HG02943 (cell line): ENCODE measurements at regions not wholly inside any gene's neighbourhood (a gene's known extent, or its start where the extent isn't known, plus 50 kb on each side); places are given as distances from the start of the nearest gene placed in this dataset.
"Not testable (repeated sequence)": the region's sequence is repeated elsewhere in the genome, so short reads cannot be mapped to it uniquely, and the experiment has no call there.

Experiments
- ATAC-seq: cut with Tn5 transposase; IDR thresholded peaks from one replicate; pipeline ENCODE4 v1.9.1; 2021; ENCODE audit warnings: mild to moderate bottlenecking, low read depth, moderate library complexity; ENCODE audit not compliant: unreplicated experiment

DNA sequence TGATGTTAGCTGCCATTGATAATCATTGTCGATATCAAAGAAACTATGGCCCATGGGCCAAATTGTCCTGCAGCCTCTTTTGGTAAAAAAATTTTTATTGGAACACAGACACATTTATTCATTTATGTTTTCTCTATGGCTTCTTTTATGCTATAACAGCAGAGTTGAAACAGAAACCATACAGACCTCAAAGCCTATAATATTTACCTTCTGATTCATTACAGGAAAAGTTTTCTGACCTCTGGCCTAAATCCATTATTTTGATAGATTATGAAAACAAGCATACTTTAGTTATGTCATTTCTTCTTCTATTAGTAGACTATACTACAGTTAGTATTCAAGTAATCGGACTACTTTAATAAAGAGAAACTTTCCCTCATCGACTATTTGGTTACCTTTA, 349.7 kb upstream of the GALNT5 start:
- ATAC-seq, result no peak

DNA sequence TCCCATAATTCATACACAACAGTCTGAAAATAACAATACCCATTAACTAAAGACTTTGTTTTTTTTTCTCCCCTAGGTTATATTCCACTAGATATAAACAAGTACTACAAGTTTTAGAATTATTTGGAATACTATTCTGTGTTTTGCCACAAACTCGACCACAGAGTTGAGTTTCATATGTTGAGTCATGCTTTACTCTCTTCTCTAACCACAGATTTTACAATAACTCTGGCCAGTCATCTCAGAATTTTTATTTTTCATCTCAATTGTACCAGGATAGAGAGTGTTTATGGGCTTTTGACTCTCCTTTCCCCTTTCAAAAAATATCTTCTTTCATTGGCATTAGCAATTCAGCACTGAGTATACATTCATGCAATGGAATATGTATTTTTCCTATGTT, 348.7 kb upstream of the GALNT5 start:
- ATAC-seq, result peak; percentile 62

DNA sequence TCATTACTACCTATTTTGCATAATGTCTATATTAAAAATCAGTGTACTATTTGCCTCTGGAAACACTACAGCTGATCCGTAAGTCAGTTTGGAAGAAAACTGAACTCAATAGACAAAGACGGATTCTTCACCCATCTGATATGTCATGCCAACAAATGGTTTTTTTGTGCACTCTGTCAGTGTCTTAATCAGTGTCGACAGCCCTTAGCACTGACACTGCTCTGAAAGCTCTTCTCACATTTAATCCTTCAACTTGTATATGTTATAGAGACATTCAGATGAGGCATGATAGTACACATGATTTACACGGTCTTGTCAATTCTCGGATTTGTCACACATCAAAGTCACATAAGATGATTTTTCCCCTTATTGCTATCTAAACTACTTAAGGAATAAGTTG, 347.5 kb upstream of the GALNT5 start:
- no peak for ATAC-seq

DNA sequence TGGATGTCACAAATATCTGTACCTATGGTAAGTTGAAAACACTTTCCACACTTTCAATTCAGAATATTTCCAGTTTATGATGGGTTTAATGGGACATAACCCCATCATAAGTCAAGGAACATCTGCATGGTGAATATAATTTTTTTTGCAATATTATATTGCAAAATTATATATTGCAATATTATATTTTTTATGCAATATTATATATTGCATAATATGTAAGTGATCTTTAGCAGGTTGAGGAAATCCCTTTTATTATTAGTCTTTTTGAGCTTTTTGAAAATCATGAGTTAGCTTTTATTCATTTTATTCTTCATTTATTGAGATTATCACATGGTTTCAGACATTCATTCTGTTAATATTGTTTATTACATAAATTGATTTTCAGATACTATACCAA, 342.2 kb upstream of the GALNT5 start:
- no peak for ATAC-seq

DNA sequence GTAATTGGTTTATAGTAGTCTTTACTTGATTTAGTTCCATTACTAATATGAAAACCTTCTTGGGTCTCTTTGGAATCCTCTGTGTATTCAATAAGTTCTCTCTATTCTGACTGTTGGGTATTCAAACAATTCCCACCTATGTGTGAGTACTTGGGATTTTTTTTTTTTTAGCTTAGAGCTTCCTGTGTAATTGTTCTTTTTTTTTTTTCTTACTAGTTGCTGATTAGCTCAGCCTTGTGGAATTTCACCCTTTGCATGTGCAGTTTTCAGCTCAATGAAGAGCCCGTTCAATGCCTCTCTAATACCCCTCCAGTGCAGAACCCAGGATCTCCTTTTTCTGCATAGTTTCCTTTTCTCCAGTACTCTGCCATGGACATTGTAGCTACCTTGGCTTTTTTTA, 339.1 kb upstream of the GALNT5 start:
- ATAC-seq, result no peak

DNA sequence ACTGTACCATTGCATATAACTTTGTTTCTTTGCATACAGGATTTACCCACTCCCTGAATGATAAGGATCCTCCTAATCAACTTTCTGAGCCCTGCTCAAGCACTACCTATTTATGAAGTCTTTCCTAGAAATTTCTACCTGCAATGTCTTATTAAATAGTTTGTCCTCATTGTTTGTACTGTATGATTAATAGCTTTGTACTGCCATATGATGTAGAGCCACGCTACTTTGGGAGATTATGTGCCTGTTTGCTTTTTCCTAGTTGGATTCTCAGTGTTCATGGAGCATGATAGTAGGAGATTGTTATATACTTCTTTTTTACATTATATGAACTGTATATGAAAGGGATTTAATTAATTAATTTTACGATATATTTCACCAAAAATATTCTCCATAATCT, 327.1 kb upstream of the GALNT5 start:
- ATAC-seq, result no peak

DNA sequence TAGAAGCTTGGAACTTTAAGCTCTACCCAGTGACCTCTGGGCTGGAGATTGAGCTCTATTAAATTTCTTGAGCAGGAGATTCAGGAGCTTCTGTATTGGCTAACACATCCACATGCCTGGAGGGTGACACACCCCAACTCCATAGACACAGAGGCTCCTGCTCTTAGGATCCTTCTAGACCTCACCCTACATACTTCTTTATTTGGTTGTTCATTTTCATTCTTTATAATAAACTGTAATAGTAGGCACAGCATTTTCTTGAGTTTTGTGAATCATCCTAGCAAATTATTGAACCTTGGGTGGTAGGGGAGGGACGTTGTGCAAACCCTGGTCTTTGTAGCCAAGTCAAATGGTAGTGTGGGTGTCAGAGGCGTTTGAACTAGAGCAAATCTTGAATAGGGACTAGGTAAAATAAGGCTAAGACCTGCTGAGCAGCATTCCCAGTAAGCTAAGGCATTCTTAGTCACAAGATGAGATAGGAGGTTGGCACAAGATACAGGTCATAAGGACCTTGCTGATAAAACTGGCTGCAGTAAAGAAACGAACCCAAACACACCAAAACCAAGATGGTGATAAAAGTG, 323.8 kb upstream of the GALNT5 start:
- no peak for ATAC-seq

DNA sequence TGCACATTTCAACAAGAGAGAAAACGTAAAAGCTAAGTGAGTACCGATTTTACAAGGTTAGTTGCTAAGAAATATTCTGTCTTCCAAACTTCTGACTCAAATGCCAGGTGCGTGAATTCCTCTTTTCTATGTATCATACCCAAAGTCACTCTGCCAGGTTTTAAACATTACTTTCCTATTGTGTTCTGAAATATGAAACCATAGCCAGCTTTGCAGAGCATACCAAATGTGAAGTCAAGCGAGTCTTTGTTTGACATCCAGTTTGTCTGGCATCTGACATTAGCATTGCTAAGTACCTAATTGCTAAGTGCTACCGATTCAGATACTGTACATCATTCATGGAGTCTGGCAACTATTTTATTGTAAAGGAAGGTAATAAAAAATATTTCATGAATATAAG, 321.9 kb upstream of the GALNT5 start:
- no peak for ATAC-seq

DNA sequence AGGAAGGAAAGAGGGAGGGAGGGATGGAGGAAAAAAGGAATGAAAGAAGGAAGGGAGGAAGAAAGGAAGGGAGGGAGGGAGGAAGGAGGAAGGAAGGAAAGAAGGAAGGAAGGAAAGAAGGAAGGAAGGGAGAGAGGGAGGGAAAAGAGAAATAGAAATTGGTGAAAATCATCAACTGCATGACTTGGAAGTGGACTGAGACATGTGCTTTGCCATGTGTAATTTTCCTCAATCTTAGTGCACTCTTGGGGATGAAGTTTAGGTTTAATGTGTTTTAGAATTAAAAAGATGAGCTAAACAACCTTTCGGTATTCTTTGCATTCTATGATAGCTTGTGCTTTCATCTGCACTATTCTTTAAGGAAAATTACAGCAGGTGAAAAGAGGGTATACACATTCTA, 320.1 kb upstream of the GALNT5 start:
- no peak for ATAC-seq

DNA sequence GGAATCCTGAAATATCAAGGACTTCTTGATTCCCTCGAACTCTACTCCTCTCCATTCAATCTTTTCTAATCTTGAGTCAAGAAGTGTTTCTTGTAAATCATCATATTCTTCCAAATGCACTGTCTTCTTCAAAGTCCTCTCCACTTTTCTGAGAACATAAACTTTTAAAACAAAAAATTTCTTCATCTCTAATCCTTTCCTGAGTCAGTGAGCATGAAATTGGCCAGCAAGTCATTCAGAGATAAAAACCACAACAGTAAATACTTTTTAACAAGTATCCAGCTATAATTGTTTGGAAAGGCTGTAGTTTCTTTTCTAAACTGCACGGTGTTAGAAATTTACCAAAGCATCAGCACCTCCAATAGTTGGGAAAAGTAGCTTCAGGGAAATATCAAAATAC, 312.6 kb upstream of the GALNT5 start:
- ATAC-seq, result no peak

DNA sequence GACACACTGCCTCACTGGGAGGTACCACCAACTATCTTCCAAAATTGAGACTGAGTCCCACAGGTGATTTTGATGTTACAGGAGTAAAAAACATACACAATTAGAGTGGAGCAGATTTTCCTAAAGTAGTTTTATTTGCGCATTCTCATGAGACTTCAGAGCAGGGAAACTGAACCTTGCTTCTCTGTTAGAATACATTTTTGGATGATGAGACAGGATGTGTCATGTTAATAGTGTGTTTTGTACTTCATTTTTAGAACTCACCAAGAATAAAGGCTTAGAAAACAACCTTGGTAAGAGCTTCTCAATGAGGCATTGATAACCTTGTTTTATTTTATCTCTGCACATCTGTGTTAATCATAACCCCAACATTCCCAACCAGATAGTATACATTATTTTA, 310.2 kb upstream of the GALNT5 start:
- ATAC-seq, result no peak

DNA sequence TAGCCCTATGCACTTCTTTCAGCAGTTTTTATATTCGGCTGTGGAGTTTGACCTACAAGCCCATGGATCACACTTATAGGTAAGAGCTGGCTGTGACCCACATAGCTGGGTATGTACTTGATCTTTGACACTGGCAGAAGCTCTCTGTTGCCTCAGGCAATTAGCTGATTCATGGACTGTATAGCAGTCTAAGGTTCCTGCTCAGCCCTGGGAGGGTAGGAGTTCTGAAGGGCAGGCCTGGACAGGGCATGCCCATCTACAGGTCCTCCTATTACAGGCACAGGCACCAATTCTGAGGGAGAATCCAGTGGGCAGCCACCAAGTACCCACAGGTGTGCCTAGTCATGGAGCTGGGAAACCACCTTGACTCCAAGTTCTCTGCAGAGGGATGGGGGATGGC, 301.8 kb upstream of the GALNT5 start:
- no peak for ATAC-seq

DNA sequence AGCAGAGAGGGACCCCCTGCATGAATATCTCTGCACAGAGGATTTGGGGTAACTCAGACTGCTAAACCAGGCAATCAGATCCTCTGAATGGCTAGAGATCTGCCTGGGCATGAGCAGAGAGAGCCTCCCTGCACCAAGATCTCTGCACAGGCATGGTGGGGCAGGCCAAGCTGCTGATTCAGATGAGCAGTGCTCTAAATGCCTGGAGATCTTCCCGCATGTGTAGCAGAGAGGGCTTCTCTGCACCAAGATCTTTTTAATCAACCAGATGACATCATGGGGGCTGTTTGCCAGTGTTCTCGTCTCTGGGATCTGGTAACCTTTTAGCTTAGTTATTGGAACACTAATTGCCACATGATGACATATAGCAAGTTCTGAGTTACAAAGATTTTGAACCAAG, 301.3 kb upstream of the GALNT5 start:
- no peak for ATAC-seq

DNA sequence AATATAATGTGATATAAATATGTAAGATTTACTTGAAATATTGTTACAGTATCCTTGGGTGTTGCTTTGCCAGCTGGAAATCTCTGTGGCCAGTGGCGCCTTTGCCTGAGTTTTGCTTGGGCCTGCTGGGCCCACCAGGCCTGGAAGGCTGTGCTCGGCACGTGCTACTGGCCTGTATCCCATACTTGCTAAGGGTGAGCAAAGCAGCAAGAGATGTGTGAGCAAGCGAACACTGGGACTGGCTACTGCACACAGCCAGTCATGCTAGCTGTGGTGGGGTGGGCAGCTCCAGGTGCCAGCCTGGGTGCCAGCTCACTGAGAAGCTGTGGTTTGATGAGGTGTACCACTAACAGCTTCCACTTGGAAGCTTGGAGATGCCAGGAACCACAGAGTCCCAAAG, 299.1 kb upstream of the GALNT5 start:
- no peak for ATAC-seq

DNA sequence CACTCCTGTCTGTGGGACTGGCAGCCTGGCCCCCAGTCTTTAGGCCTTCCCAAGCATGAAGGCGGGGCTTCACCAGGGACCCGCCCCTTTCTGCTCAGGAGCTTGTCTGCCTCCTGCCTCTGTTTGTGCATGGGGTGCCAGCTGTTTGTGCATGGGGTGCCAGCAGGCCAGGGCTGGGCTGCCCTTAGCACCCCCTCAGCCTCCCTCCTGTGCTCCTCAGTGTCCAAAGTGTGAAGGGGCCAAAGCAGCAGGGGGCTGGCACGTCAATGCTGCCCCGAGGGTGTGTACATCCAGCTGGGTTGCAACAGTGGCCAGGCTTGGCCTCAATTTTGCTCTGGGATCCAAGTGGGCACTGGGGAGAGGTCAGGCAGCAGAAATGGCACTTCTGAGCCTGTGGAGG, 298.0 kb upstream of the GALNT5 start:
- no peak for ATAC-seq

DNA sequence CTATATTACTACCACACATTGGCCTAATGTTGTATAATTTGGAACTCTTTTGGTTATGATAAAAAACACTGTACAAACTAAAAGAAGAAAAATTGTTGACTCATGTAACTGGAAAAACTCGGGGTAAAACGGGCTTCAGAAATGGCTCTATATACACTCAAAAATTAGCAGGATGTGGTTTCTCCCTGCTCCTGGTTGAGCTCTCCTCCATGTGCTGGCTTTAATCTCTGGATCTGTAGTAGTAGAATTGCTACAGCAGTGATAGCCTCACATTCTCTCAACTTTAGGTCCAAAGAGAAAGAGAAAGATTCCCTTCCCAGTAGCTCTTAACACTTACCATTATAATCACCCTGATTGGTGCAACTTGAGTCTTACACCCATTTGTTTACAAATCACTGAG, 274.9 kb upstream of the GALNT5 start:
- no peak for ATAC-seq

DNA sequence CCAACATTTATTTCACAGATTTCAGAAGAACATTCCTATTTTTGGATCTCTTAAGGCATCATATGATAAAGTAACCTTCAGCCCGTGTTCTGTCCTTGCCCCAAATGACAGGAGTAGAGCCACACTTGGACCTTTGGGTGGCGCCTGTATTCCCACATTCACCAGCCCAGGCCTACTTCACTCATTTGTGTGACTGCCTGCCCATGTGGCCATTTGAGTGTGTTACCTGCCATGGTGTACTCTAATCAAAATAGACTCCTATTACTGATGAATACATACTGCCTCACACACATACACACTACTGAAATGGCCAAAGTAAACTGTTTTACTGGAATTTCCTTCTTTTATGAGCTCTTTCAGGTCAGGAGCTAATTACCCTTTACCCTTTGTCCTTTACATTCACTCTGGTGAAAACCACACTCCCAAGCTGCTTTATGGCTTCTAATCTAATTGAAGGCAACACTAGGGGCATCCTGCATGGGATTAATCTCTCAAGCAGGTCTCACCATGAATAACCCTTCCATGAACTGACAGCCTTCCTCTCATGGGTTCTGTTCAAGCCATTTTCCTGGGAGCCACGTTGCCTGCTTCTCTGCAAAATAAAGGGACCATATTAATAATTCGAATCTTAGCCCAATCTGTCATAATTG, 271.0 kb upstream of the GALNT5 start:
- ATAC-seq, result no peak

DNA sequence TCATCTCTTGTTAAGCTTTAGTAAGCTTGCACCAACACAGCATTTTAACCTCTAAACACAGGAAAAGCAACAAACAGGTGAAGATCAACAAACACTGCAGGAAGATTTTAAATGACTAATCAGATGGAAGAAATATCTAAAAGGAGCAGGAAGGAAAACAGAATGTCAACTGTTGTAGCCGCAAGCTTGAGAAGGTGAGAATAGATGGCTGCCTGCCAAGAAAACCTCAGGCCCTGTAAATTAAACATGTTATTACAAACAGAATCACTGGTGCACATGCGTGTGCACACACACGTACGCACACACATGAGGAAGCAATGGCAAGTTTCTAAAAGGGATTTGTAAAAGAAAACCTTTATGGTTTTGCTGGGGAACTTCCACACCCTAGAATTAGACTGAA, 257.8 kb upstream of the GALNT5 start:
- ATAC-seq, result no peak

DNA sequence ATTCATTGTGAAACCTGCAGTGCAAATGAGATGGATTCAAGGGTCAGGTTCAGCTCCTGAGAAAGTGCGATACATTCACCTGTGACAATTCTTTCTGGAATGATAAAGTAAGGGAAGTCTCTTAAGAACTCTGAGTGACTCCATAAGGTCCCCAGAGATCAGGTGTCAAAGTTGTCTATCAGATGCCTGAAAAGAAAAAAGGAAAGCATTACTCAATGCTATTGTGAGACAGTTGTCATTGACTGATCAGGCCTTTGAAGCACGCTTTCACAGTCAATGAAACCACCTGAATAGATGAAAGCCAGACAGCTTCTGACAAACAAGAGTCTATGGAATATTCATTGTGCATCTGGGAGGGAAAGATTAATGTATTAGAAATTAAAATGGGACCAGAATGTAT, 252.7 kb upstream of the GALNT5 start:
- ATAC-seq, result no peak

DNA sequence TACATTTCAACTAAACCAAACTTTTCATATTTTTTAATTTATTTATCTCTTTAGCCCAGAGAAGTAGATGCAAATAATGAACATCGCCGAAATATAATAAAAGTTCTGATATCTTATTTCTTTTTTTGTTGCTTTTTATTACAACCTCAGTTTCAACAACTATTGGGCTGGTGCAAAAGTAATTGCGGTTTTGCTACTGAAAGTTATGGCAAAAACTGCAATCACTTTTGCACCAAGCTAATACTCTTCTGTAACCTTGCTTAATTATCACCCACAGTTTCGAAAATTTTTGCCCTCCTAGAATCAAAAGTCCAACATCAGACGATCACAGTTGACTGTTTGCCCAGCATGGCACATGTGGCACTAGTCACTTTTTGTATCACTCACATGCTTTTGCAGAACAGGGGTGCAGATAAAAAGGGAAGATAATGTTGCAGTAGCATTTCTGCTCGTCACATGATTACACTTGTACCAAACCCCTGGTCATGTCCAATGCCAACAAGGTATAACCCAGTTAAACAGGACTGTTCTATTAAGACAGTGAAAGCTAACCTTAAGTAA, 242.4 kb upstream of the GALNT5 start:
- no peak for ATAC-seq

DNA sequence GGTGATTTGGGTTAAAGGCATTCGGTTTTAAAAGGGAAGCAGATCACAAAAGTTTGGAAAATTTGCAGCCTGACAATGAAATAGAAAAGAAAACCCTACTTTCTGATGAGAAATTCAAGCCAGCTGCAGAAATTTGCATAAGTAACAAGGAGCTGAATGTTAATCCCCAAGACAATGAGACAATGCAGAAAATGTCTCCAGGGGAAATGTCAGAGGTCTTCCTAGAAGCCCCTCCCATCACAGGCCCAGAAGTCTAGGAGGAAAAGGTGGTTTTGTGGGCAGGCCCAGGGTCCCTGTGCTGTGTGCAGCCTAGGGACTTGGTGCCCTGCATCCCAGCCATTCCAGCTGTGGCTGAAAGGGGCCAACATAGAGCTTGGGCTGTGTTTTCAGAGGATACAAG, 234.2 kb upstream of the GALNT5 start:
- ATAC-seq, result not testable (repeated sequence)

DNA sequence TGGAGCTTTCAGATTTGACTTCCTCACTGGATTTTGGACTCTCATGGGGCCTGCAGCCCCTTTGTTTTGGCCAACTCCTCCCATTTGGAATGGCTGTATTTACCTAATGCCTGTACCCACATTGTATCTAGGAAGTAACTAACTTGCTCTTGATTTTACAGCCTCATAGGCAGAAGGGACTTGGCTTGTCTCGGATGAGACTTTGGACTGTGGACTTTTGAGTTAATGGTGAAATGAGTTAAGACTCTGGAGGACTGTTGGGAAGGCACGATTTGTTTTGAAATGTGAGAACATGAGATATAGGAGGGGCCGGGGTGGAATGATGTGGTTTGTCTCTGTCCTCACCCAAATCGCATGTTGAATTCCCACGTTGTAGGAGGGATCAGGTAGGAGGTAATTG, 233.4 kb upstream of the GALNT5 start:
- no peak for ATAC-seq

DNA sequence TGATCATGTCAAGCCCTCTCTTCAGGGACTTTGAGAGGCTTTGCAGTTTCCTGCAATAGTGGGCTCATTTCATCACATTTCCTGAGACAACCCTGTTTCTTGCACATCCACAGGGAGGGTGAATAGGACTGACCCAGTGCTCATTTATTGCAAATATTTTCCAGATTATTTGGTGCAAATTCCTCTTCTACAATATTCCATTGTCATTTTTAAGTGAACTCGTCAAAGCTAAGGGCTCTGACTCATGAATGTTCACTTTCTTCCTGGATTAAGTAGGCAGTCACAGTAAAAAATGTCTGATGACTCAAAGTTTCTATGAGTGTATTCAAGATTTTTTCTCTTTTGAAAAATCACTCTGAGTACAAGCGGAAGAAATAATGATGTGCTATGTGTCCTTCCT, 225.5 kb upstream of the GALNT5 start:
- ATAC-seq, result no peak
